Muscle layer of duodenum (tissue), 2 donors: ENCODE measurements at regions not wholly inside any gene's neighbourhood (a gene's known extent, or its start where the extent isn't known, plus 50 kb on each side); places are given as distances from the start of the nearest gene placed in this dataset.

Experiments
- H3K27ac ChIP-seq: one replicate; pipeline ENCODE4 v1.7.0; 2013; ENCODE audit warnings: mild to moderate bottlenecking, low read length
- H3K27me3 ChIP-seq: one replicate; pipeline ENCODE4 v1.7.0; 2013; ENCODE audit warnings: low read depth, mild to moderate bottlenecking, control low read depth, low read length
- H3K36me3 ChIP-seq, 2 donors: one replicate each; pipeline ENCODE4 v1.7.0; 2013; ENCODE audit warnings: low read length in 2 of 2, control low read depth in 1 of 2, mild to moderate bottlenecking in 1 of 2; ENCODE audit not compliant: insufficient read depth in 2 of 2, control insufficient read depth in 1 of 2
- H3K4me1 ChIP-seq, 2 donors: one replicate each; pipeline ENCODE4 v1.7.0; 2013; ENCODE audit warnings: low read length in 2 of 2, mild to moderate bottlenecking in 2 of 2, control low read depth in 1 of 2, moderate library complexity in 1 of 2; ENCODE audit not compliant: insufficient read depth in 2 of 2, control insufficient read depth in 1 of 2
- H3K4me3 ChIP-seq, 2 donors: one replicate each; pipeline ENCODE4 v1.7.0; 2013; ENCODE audit warnings: low read length in 2 of 2, low read depth in 1 of 2, mild to moderate bottlenecking in 1 of 2
- H3K9me3 ChIP-seq, 2 donors: one replicate each; pipeline ENCODE4 v1.7.0; 2013; ENCODE audit warnings: low read length in 2 of 2, control low read depth in 1 of 2, mild to moderate bottlenecking in 1 of 2; ENCODE audit not compliant: control insufficient read depth in 1 of 2
- donor health status: healthy.

DNA sequence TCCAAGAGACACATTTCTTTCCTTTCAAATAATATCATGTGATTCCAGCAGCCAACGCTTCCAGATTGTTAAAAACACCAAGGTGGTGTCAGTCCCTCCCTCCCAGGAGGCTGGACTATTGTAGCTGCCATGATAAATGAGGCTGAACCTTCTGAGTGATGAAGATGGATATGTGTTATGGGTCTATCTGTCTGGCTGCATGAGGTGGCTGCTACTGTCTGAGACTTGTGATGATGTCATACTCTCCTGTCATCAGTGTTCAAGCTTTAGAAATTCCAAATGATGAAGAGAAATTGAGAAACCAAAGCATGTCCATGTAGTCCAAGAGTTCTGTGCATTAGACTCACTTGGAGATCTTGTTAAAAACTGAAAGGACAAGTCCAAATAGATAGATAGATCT lies 683.0 kb downstream of the NTRK3 start:
- no peak overlapping the region for H3K27ac ChIP-seq

DNA sequence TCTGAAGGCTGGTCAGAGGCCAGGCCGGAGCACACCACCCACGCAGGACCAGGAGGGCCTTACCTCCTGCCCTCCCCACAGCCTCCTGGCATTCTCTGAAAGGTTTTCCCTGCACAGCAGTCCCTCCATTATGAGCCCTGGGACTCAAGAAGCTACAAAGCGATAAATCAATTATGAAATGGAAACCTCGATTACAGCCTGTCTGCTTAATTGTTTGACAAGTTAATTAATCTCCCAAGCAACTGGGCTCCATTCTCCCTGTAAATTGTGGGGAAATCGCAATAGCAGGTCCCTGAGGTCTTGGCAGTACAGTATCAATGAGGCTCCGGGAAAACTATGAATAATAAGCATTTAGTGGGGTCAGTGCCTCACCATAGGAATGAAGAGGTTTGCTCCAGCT lies 683.5 kb downstream of the NTRK3 start:
- H3K4me1 ChIP-seq = no peaks in the 10 kb centered on the region
- no peaks in the 10 kb centered on the region for H3K9me3 ChIP-seq
- no peak overlapping the region for H3K27ac ChIP-seq
- H3K27me3 ChIP-seq = no peaks in the 10 kb centered on the region
- H3K4me3 ChIP-seq = no peak overlapping the region
- H3K36me3 ChIP-seq = no peaks in the 10 kb centered on the region

More for the DNA sequence above, 683.0 kb downstream of the NTRK3 start:
- Histone ChIP-seq H3K4me1 (no peaks in the 10 kb centered on the region), H3K27me3 (no peaks in the 10 kb centered on the region), H3K4me3 (no peak overlapping the region), H3K9me3 (no peaks in the 10 kb centered on the region), H3K36me3 (no peaks in the 10 kb centered on the region)

DNA sequence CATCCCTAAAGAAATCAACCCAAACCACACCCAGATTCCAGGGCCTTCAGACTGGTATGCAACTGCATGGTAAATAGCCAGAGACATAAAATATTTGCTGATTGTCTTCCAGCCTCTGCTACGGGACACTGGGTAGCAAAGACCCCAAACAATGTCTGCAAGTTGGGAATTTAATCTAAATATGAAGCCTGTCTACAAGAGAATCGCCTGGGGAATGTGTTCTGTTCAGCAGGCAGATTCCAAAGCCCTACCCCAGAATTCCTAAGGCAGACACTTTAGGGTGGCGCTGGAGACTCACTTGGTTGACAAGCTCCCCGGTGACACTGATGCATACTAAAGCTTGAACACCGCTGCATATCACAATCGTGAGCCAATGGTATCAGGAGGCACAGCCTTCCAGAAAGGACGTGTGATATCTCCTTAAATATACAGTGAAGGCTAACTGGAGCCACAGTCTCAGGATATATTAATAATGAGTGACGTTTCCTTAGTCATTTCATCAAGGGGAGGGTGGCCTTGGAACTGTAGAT lies 684.1 kb downstream of the NTRK3 start:
- Histone ChIP-seq H3K27me3 (no peaks in the 10 kb centered on the region), H3K4me1 (no peaks in the 10 kb centered on the region), H3K4me3 (no peak overlapping the region), H3K9me3 (no peaks in the 10 kb centered on the region), H3K27ac (no peak overlapping the region), H3K36me3 (no peaks in the 10 kb centered on the region)

DNA sequence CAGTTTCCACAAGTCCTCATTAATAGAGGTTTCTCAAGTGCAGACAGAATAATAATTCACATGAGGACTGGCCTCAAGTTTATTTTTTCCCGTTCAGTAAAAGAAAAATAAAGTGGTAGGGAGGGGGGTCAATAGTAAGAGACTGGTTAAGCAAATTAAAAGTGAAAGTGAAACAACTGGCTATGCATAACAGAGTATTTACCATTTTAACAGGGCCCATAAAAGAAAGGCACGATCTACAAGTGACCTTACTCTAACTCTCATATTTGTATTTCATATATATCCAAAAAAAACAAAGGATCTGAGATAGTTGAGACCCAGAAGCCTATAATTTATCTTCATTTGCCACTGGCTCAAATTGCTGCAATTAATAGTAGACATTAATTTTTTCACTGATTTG lies 686.3 kb downstream of the NTRK3 start:
- no peaks in the 10 kb centered on the region for H3K27me3 ChIP-seq
- H3K9me3 ChIP-seq = no peaks in the 10 kb centered on the region
- H3K27ac ChIP-seq = no peak overlapping the region
- H3K36me3 ChIP-seq = no peaks in the 10 kb centered on the region
- H3K4me3 ChIP-seq = peak overlapping the region in 1 of 2 donors; percentile 2
- H3K4me1 ChIP-seq = no peaks in the 10 kb centered on the region

DNA sequence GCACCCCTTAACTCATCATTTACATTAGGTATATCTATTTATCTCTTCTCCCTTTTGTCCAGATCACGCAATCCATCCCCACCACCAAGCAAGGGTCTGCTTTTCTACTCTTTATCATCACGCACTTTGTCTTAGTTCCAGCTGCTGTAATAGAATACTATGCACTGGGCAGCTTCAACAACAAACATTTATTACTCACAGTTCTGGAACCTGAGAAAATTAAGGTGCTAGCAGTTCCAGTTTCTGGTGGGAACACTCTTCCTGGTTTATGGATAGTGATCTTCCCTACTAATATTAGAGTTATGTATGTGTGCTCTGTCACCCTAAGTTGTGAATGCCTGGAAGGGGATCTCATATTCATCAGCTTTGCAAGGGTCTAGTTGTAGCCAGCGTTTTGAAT lies 687.0 kb downstream of the NTRK3 start:
- H3K4me1 ChIP-seq = no peaks in the 10 kb centered on the region
- no peak overlapping the region for H3K27ac ChIP-seq
- no peaks in the 10 kb centered on the region for H3K36me3 ChIP-seq
- no peaks in the 10 kb centered on the region for H3K27me3 ChIP-seq
- H3K4me3 ChIP-seq = no peak overlapping the region
- no peaks in the 10 kb centered on the region for H3K9me3 ChIP-seq

- Histone ChIP-seq H3K36me3 (no peaks in the 10 kb centered on the region), H3K27ac (no peak overlapping the region), H3K4me3 (no peak overlapping the region), H3K4me1 (no peaks in the 10 kb centered on the region), H3K27me3 (no peaks in the 10 kb centered on the region), H3K9me3 (no peaks in the 10 kb centered on the region)
These were observed 689.0 kb downstream of the NTRK3 start for GRCh38 chr15:87567406-87568030.

- no peaks in the 10 kb centered on the region for H3K27me3 ChIP-seq
- H3K4me1 ChIP-seq = no peaks in the 10 kb centered on the region
- no peak overlapping the region for H3K27ac ChIP-seq
- H3K9me3 ChIP-seq = no peaks in the 10 kb centered on the region
- no peaks in the 10 kb centered on the region for H3K36me3 ChIP-seq
- no peak overlapping the region for H3K4me3 ChIP-seq
These were observed 690.3 kb downstream of the NTRK3 start for GRCh38 chr15:87566236-87566635.

GRCh38 chr15:87564681-87565080 lies 691.9 kb downstream of the NTRK3 start:
- Histone ChIP-seq H3K36me3 (no peaks in the 10 kb centered on the region), H3K27me3 (no peaks in the 10 kb centered on the region), H3K27ac (no peak overlapping the region), H3K9me3 (no peaks in the 10 kb centered on the region), H3K4me3 (no peak overlapping the region), H3K4me1 (no peaks in the 10 kb centered on the region)

- no peaks in the 10 kb centered on the region for H3K27me3 ChIP-seq
- no peak overlapping the region for H3K4me3 ChIP-seq
- H3K4me1 ChIP-seq = no peaks in the 10 kb centered on the region
- no peaks in the 10 kb centered on the region for H3K36me3 ChIP-seq
- H3K9me3 ChIP-seq = no peaks in the 10 kb centered on the region
- H3K27ac ChIP-seq = no peak overlapping the region
These were observed 692.7 kb downstream of the NTRK3 start for GRCh38 chr15:87563869-87564268.

DNA sequence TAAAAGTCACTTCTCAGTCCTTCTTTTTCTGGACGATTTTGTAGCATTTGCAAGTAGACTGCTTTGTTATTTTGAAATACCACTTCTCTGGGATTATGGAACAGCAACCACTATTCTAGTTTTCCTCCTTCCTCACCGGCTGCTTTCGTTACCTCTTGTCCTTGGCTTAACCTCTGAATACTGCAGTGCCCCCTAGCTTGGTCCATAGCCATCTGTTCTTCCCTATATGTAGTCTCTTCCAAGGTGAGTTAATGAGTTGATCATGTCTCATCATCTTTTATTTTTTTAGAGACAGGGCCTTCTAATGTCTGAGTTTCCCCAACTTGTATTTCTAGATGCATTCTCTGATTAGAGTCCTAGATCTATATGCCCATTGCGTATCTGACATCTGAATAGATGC lies 694.3 kb downstream of the NTRK3 start:
- H3K27ac ChIP-seq = no peak overlapping the region
- H3K27me3 ChIP-seq = no peaks in the 10 kb centered on the region
- no peaks in the 10 kb centered on the region for H3K9me3 ChIP-seq
- H3K4me3 ChIP-seq = no peak overlapping the region
- H3K4me1 ChIP-seq = no peaks in the 10 kb centered on the region
- H3K36me3 ChIP-seq = no peaks in the 10 kb centered on the region

DNA sequence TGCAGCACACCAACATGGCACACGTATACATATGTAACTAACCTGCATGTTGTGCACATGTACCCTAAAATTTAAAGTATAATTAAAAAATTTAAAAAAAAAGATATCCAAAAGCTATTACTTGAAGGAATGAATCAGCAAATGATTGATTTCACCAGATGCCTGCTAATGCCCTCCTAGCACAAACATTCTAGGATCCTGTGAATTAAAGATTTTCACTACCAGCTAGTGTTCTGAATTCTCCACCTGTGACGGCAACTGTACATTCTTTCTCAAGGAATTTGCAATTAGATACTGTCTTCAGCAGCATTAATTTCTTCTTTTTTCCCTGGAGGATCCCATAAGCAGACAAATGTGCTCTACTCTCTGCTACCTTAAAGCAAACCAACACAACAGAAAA lies 694.9 kb downstream of the NTRK3 start:
- H3K4me3 ChIP-seq = no peak overlapping the region

GRCh38 chr15:87557881-87558280 lies 698.7 kb downstream of the NTRK3 start:
- Histone ChIP-seq H3K36me3 (no peaks in the 10 kb centered on the region), H3K9me3 (peaks cover 0 to 11% of the 10 kb centered on the region in 2 donors), H3K4me3 (no peak overlapping the region), H3K27me3 (no peaks in the 10 kb centered on the region), H3K27ac (no peak overlapping the region), H3K4me1 (no peaks in the 10 kb centered on the region)

More for the DNA sequence above, 694.9 kb downstream of the NTRK3 start:
- no peaks in the 10 kb centered on the region for H3K9me3 ChIP-seq
- no peaks in the 10 kb centered on the region for H3K36me3 ChIP-seq
- H3K27me3 ChIP-seq = no peaks in the 10 kb centered on the region
- H3K27ac ChIP-seq = no peak overlapping the region
- H3K4me1 ChIP-seq = no peaks in the 10 kb centered on the region
